ENCODE measurements at regions not wholly inside any gene's neighbourhood (a gene's known extent, or its start where the extent isn't known, plus 50 kb on each side); places are given as distances from the start of the nearest gene placed in this dataset.

DNA sequence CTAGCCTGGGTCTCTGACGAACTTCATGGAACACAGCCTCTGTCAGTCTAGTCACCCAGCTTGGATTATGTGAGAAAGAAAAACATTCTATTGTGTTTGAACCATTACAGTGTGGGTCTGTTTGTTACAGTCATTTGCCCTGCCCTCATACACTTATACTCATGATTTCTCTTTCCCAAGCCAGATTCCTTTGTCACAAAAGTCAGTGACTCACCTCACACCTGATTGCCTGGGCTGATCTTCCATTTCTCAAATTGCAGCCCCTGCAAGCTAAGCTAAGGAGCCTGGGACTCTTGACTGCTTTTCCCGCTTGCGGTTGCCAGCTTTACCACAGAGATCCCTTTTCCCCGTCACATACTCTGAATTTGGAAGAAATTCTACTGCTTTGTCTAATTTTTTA lies 395.9 kb downstream of the SAMD5 start:
- H3K9ac ChIP-seq (ENCODE audit: low read length), result no peak overlapping the region
- no peak overlapping the region for H3K4me2 ChIP-seq (ENCODE audit: low read length)
- H4K20me1 ChIP-seq (ENCODE audit: insufficient read depth), result no peaks in the 10 kb centered on the region
- RAD21 ChIA-PET (ENCODE audit: low non-redundant PET in 1 of 2, low total read pairs in 2 of 2, uncharacterized antibody in 2 of 2, unreplicated experiment in 2 of 2), result no interaction called here
- no peak overlapping the region for H3K27ac ChIP-seq (ENCODE audit: low read depth, low read length)
- H3K36me3 ChIP-seq (ENCODE audit: control insufficient read depth in 1 of 2, insufficient read depth in 2 of 2, low read length in 2 of 2), result no peaks in the 10 kb centered on the region
- no peak for TF ChIP-seq EZH2 (IDR thresholded peaks at IDR 0.05)
- no peak for TF ChIP-seq SRF (IDR thresholded peaks at IDR 0.05; ENCODE audit: low read depth)
- TF ChIP-seq, protein P1, sequence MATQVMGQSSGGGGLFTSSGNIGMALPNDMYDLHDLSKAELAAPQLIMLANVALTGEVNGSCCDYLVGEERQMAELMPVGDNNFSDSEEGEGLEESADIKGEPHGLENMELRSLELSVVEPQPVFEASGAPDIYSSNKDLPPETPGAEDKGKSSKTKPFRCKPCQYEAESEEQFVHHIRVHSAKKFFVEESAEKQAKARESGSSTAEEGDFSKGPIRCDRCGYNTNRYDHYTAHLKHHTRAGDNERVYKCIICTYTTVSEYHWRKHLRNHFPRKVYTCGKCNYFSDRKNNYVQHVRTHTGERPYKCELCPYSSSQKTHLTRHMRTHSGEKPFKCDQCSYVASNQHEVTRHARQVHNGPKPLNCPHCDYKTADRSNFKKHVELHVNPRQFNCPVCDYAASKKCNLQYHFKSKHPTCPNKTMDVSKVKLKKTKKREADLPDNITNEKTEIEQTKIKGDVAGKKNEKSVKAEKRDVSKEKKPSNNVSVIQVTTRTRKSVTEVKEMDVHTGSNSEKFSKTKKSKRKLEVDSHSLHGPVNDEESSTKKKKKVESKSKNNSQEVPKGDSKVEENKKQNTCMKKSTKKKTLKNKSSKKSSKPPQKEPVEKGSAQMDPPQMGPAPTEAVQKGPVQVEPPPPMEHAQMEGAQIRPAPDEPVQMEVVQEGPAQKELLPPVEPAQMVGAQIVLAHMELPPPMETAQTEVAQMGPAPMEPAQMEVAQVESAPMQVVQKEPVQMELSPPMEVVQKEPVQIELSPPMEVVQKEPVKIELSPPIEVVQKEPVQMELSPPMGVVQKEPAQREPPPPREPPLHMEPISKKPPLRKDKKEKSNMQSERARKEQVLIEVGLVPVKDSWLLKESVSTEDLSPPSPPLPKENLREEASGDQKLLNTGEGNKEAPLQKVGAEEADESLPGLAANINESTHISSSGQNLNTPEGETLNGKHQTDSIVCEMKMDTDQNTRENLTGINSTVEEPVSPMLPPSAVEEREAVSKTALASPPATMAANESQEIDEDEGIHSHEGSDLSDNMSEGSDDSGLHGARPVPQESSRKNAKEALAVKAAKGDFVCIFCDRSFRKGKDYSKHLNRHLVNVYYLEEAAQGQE (IDR thresholded peaks at IDR 0.05; ENCODE audit: low read depth), result no peak
- TF ChIP-seq FOSL1 (IDR thresholded peaks at IDR 0.05; ENCODE audit: low read depth), result no peak
- TF ChIP-seq RAD21 (IDR thresholded peaks at IDR 0.05; ENCODE audit: low read depth), result no peak
- no peak for TF ChIP-seq CEBPB (IDR thresholded peaks at IDR 0.05; ENCODE audit: low read depth)
- TF ChIP-seq POLR2AphosphoS5 (IDR thresholded peaks at IDR 0.05; ENCODE audit: low read depth, low read length), result no peak
- no peak for TF ChIP-seq CTCF (IDR thresholded peaks at IDR 0.05 in 2 of 3, conservative IDR thresholded peaks at IDR 0.05 in 1 of 3; ENCODE audit: borderline replicate concordance in 1 of 3, insufficient read depth in 1 of 3, low read depth in 2 of 3, low read length in 2 of 3)
- no peak for TF ChIP-seq ELF1 (IDR thresholded peaks at IDR 0.05; ENCODE audit: borderline replicate concordance, low read depth)
- H3K4me1 ChIP-seq (ENCODE audit: control insufficient read depth in 1 of 2, insufficient read depth in 2 of 2, low read length in 2 of 2), result no peaks in the 10 kb centered on the region
- intact Hi-C loops (cut with micrococcal nuclease), result no loop called here
- H3K27me3 ChIP-seq (ENCODE audit: insufficient read depth, low read length), result no peaks in the 10 kb centered on the region
- CTCF ChIA-PET, result no interaction called here
- H3K9me3 ChIP-seq (ENCODE audit: control insufficient read depth in 1 of 2, insufficient read depth in 1 of 2, low read depth in 1 of 2, low read length in 2 of 2), result no peaks in the 10 kb centered on the region
- BruUV-seq (replicated peaks), result no TSS peak
- H2AFZ ChIP-seq (ENCODE audit: low read depth, low read length, poor library complexity, severe bottlenecking), result no peak overlapping the region
- H3K79me2 ChIP-seq (ENCODE audit: insufficient read depth, low read length), result no peaks in the 10 kb centered on the region
- no peak for DNase-seq (ENCODE audit: low read depth, low spot score)
- ATAC-seq, result no peak
- H3K9me2 ChIP-seq (ENCODE audit: insufficient read depth), result no peaks in the 10 kb centered on the region
- POLR2A ChIA-PET, result no interaction called here
- H3K4me3 ChIP-seq (replicated peaks in 1 of 2; ENCODE audit: low read depth in 1 of 2, low read length in 2 of 2), result no peak overlapping the region
